ENCODE measurements at regions not wholly inside any gene's neighbourhood (a gene's known extent, or its start where the extent isn't known, plus 50 kb on each side); places are given as distances from the start of the nearest gene placed in this dataset.

DNA sequence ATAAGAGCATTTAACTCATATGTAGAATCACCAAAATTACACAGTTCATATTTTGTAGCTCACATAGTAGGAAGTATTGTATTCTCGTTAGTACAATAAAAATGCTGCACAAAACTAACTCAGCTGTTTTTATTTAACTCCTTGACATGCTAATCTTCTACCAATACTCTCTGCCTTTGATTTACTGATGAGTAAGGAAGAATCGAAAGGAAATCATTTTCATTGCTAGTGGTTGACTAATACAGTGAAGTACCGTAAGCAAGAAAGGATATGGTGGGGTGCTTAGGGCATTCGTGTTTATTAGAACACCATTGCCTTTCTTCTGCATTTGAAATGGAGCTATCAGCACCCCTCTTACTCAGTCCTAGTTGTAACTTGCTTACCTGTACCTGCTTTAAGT, 1239.1 kb upstream of the TENM3 start:
- TF ChIP-seq CTCF (IDR thresholded peaks at IDR 0.05; ENCODE audit: control insufficient read depth, extremely low read depth, insufficient read depth), result no peak
- no peak overlapping the region for H3K4me3 ChIP-seq (ENCODE audit: low read depth, low read length)
- no peak for DNase-seq (ENCODE audit: low read depth)

GRCh38 chr4:181006499-181007260, 1236.5 kb upstream of the TENM3 start:
- DNase-seq (ENCODE audit: low read depth), result no peak
- no peak overlapping the region for H3K4me3 ChIP-seq (ENCODE audit: low read depth, low read length)
- TF ChIP-seq CTCF (IDR thresholded peaks at IDR 0.05; ENCODE audit: control insufficient read depth, extremely low read depth, insufficient read depth), result no peak

DNA sequence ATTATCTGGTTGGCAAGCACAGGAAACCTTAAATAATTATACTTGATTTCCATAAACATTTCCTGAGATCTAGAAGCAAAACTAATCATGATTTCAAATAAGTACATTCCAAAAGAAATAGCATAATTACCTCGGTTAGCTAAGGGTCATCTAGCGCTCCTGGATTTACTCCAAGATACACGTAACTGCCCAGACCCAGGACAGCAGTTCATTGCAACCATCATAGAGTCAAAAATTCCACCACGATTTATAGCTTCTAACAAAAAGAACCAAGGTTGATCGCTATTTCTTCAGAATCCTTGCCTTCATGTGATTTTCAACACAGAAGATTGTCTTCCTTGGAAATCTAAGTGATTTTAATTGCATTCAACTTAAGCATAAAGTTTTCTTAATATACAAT, 1235.5 kb upstream of the TENM3 start:
- no peak overlapping the region for H3K4me3 ChIP-seq (ENCODE audit: low read depth, low read length)
- no peak for TF ChIP-seq CTCF (IDR thresholded peaks at IDR 0.05; ENCODE audit: control insufficient read depth, extremely low read depth, insufficient read depth)
- no peak for DNase-seq (ENCODE audit: low read depth)

DNA sequence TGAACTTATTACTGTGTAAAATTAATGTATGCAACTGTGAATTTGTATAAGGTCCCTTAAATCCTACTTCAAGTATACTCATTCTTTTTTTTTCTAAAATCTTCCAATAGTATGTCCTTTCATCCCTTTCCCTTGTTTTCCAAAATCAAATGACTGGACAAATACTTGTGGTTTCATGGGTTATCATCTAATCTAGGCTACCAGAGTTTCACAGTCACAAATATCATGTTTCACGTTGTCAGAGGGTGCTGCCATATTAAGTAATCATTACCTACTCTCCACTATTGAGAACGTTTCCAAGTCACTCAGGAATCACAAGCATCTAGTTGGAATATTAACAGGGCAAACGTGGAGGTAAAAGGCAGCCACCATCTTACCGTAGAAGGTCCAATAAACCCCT, 1235.0 kb upstream of the TENM3 start:
- no peak for DNase-seq (ENCODE audit: low read depth)
- no peak overlapping the region for H3K4me3 ChIP-seq (ENCODE audit: low read depth, low read length)
- TF ChIP-seq CTCF (IDR thresholded peaks at IDR 0.05; ENCODE audit: control insufficient read depth, extremely low read depth, insufficient read depth), result no peak

DNA sequence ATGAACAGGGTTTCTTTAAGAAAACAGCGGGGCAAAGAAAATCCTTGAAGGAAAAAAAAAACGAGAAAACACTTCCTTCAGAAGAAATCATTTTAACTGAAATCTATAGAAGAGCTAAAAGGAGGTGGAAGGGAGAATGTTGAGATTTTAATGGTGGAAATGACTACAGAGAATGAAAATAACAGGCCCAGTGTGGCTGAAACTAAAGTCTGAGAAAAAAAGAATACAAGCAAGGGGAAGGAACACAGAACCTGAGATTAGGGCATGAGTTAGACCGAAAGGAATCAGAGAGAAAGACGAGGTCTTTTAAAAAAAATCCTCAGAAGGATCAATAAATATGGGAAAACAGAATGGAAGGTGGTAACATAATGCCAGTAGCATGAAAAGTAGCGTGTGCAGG, 1230.0 kb upstream of the TENM3 start:
- DNase-seq (ENCODE audit: low read depth), result no peak
- TF ChIP-seq CTCF (IDR thresholded peaks at IDR 0.05; ENCODE audit: control insufficient read depth, extremely low read depth, insufficient read depth), result no peak
- no peak overlapping the region for H3K4me3 ChIP-seq (ENCODE audit: low read depth, low read length)

GRCh38 chr4:181017038-181017437, 1226.2 kb upstream of the TENM3 start:
- no peak for TF ChIP-seq CTCF (IDR thresholded peaks at IDR 0.05; ENCODE audit: control insufficient read depth, extremely low read depth, insufficient read depth)

GRCh38 chr4:181018472-181018871, 1224.7 kb upstream of the TENM3 start:
- no peak for TF ChIP-seq CTCF (IDR thresholded peaks at IDR 0.05; ENCODE audit: control insufficient read depth, extremely low read depth, insufficient read depth)
- DNase-seq (ENCODE audit: low read depth), result no peak
- H3K4me3 ChIP-seq (ENCODE audit: low read depth, low read length), result no peak overlapping the region

More at GRCh38 chr4:181017038-181017437, 1226.2 kb upstream of the TENM3 start:
- H3K4me3 ChIP-seq (ENCODE audit: low read depth, low read length), result no peak overlapping the region
- no peak for DNase-seq (ENCODE audit: low read depth)

All from LNCaP clone FGC (cell line).